Lung (tissue), 11 donors: ENCODE measurements at regions not wholly inside any gene's neighbourhood (a gene's known extent, or its start where the extent isn't known, plus 50 kb on each side); places are given as distances from the start of the nearest gene placed in this dataset.
A peak's percentile ranks its signal among the peaks of the same experiment; 100 is the strongest.

ENCODE experiments used
- ATAC-seq: fragments of 200-7000 bp; cut with Tn5 transposase; one replicate; pipeline ENCODE4 v1.9.1; 2020; ENCODE audit warnings: moderate number of reproducible peaks; ENCODE audit not compliant: insufficient read depth, low FRiP score
- DNase-seq, 3 donors: peaks; one replicate each; pipeline ENCODE4 v3.0.0-alpha.2; 2013 to 2017
- H3K27ac ChIP-seq, 2 donors: one replicate each; pipeline ENCODE4 v1.5.1; 2013; ENCODE audit warnings: mild to moderate bottlenecking in 2 of 2, moderate library complexity in 2 of 2, control low read depth in 1 of 2, inconsistent platforms in 1 of 2, low read depth in 1 of 2, low read length in 1 of 2
- H3K27me3 ChIP-seq, 3 donors: one replicate each; pipeline ENCODE4 v1.5.1; 2013; ENCODE audit warnings: low read length in 2 of 3; ENCODE audit not compliant: control insufficient read depth in 3 of 3, insufficient read depth in 3 of 3
- H3K36me3 ChIP-seq, 4 donors: one replicate each; pipeline ENCODE4 v1.5.1; 2013; ENCODE audit warnings: low read length in 4 of 4, mild to moderate bottlenecking in 1 of 4, moderate library complexity in 1 of 4; ENCODE audit not compliant: control insufficient read depth in 4 of 4, insufficient read depth in 4 of 4
- H3K4me1 ChIP-seq, 5 donors: one replicate each; pipeline ENCODE4 v1.5.1; 2013; ENCODE audit warnings: low read length in 5 of 5, mild to moderate bottlenecking in 2 of 5, moderate library complexity in 1 of 5; ENCODE audit not compliant: control insufficient read depth in 5 of 5, insufficient read depth in 5 of 5
- H3K4me3 ChIP-seq: one replicate; pipeline ENCODE4 v1.5.1; 2013; ENCODE audit warnings: mild to moderate bottlenecking, control low read depth, moderate library complexity
- H3K9ac ChIP-seq, 2 donors: one replicate each; pipeline ENCODE4 v1.5.1; 2013; ENCODE audit warnings: low read length in 2 of 2, control low read depth in 1 of 2; ENCODE audit not compliant: insufficient read depth in 1 of 2
- H3K9me3 ChIP-seq, 4 donors: one replicate each; pipeline ENCODE4 v1.5.1; 2013; ENCODE audit warnings: low read length in 3 of 4, mild to moderate bottlenecking in 1 of 4, moderate library complexity in 1 of 4; ENCODE audit not compliant: control insufficient read depth in 4 of 4, insufficient read depth in 3 of 4
- whole genome bisulfite sequencing, 2 donors: extraction: QIAGEN DNeasy Blood & Tissue Kit; methylation state at CpG; one replicate each; pipeline ENCODE4 v1.1.7; 2013; 5-methylcytosine and 5-hydroxymethylcytosine counted together
- TF ChIP-seq, protein P1 (sequence below): IDR thresholded peaks from 2 replicates; pipeline ENCODE4 v1.5.1; 2012; ENCODE audit warnings: mild to moderate bottlenecking; ENCODE audit errors: control extremely low read depth, extremely low read depth
- donor health status: control.
- donor health status: control.
- donor health status: Bipolar disorder and iron deficiency.
- donor health status: healthy.
- donor health status: DM: yes; HTN: yes; CAD: no.

DNA sequence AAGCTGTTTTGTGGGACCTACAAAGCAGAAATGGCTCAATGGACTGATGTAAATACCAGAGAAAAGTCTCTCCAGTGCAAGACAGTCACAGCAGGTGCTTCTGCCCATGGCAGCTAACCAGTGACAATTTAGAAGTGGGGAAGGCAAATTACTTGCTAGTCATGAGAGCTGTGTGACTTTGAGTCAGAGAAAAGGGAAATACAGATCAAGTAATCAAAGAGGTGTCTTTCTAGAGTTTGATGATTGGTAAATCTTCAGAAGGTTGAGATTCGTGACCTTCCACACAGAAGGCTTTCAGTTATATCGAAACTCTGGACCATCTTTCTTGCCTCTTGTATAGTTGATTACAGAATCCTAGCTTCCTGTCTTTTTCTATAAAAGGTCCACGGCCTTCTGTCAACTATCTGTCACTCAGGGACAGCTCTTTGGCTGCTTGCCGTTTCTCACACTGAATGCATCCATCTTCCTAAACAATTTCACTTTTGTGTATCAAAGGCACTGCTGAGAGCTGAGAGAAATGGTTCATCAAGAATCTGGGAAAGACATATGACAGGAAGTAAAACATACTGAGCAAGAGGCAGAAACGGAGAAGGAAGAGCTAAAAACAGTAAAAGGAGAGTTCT is 993.9 kb upstream of the ACO1 start:
- Histone ChIP-seq H3K27me3 (no peaks in the 10 kb centered on the region), H3K9ac (no peak overlapping the region), H3K27ac (no peak overlapping the region), H3K4me1 (peaks cover 0 to 5% (median 0%) of the 10 kb centered on the region in 5 donors), H3K9me3 (no peaks in the 10 kb centered on the region), H3K4me3 (no peak overlapping the region), H3K36me3 (no peaks in the 10 kb centered on the region)
- TF ChIP-seq, protein P1, sequence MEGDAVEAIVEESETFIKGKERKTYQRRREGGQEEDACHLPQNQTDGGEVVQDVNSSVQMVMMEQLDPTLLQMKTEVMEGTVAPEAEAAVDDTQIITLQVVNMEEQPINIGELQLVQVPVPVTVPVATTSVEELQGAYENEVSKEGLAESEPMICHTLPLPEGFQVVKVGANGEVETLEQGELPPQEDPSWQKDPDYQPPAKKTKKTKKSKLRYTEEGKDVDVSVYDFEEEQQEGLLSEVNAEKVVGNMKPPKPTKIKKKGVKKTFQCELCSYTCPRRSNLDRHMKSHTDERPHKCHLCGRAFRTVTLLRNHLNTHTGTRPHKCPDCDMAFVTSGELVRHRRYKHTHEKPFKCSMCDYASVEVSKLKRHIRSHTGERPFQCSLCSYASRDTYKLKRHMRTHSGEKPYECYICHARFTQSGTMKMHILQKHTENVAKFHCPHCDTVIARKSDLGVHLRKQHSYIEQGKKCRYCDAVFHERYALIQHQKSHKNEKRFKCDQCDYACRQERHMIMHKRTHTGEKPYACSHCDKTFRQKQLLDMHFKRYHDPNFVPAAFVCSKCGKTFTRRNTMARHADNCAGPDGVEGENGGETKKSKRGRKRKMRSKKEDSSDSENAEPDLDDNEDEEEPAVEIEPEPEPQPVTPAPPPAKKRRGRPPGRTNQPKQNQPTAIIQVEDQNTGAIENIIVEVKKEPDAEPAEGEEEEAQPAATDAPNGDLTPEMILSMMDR: no peak
- DNase-seq: peak in 1 of 3 donors; percentile 27
- no peak for ATAC-seq
- 43 to 48% methylated on average over 5 of the region's 5 CpGs for WGBS, 2 donors

DNA sequence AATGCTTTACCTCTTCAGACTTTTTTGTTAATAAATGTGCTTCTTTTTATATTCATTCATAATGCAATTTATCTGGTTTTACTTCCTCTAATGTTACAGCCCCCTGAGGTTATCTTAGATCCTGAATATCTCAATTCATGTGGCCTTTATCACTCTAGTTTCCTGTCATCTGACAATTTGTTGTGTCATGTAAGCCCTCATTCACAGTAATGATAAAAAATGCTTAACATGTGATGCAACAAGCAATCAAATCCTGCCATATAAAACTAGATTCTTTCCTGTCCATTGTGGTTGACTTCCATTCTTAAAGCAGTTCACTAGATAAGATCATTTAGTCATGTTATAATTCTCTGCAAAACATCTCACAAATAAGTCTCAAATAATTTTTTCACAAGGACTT is 991.2 kb upstream of the ACO1 start:
- DNase-seq (no peak), ATAC-seq (no peak)
- H3K36me3 ChIP-seq: no peaks in the 10 kb centered on the region
- peaks cover 0 to 2% (median 0%) of the 10 kb centered on the region in 3 donors for H3K27me3 ChIP-seq
- peaks cover 0 to 5% (median 0%) of the 10 kb centered on the region in 5 donors for H3K4me1 ChIP-seq
- TF ChIP-seq, protein P1: no peak
- H3K9me3 ChIP-seq: no peaks in the 10 kb centered on the region
- H3K27ac ChIP-seq: no peak overlapping the region
- no peak overlapping the region for H3K4me3 ChIP-seq
- H3K9ac ChIP-seq: no peak overlapping the region

DNA sequence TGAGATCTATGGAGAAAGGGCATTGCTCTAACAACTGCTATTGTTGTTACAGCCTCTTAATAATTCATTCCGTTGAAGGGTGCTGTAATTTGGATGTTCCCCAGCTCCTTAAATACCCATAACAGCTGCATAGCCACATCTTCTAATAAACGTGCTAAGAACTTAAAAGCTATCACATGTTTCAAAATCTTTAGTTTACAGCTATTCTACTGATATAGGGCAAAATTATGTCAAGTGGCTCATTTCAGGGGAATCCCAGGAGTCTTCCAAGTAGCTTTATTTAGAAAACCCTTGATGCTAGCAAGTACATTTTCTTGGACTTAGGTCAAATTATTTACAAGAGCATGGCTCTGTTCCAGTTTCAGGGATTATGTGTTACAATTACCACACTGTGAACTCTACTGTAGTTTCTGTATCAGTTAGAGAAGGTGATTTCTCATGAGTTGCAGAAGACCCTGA is 990.4 kb upstream of the ACO1 start:
- peak; percentile 10 to 85 (median 77) for DNase-seq
- H3K36me3 ChIP-seq: no peaks in the 10 kb centered on the region
- no peak overlapping the region for H3K4me3 ChIP-seq
- WGBS, 2 donors: 30 to 67% methylated on average over 2 of the region's 2 CpGs
- no peak for ATAC-seq
- peaks cover 0 to 2% (median 0%) of the 10 kb centered on the region in 3 donors for H3K27me3 ChIP-seq
- H3K9me3 ChIP-seq: no peaks in the 10 kb centered on the region
- H3K27ac ChIP-seq: no peak overlapping the region
- H3K9ac ChIP-seq: no peak overlapping the region
- TF ChIP-seq, protein P1: no peak
- peaks cover 0 to 5% (median 0%) of the 10 kb centered on the region in 5 donors for H3K4me1 ChIP-seq

DNA sequence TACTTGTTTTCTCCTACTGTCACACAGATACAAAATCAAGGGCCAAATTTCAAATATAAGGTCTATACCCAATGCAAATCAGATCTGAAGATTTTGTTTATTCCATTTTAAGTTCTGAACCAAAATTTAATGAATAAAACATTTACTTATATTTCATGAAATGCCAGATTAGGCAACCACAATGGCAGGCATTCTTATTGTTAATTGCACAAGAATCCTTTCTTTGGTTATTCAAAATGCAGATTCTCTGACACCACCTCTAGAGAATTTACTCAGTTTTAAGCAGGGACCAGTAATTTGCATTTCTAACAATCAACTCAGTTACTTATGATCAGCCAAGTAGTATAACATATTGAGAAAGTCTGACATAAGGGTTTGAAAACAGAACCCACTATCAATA is 972.4 kb upstream of the ACO1 start:
- Histone ChIP-seq H3K9ac (no peak overlapping the region), H3K9me3 (no peaks in the 10 kb centered on the region)
- no peak for ATAC-seq

More for the DNA sequence above, 972.4 kb upstream of the ACO1 start:
- no peak for DNase-seq
- no peaks in the 10 kb centered on the region for H3K4me1 ChIP-seq
- H3K27me3 ChIP-seq: no peaks in the 10 kb centered on the region
- H3K36me3 ChIP-seq: no peaks in the 10 kb centered on the region
- TF ChIP-seq, protein P1: no peak
- H3K4me3 ChIP-seq: no peak overlapping the region
- no peak overlapping the region for H3K27ac ChIP-seq
